Posterior vena cava (tissue), 2 donors: ENCODE measurements at regions not wholly inside any gene's neighbourhood (a gene's known extent, or its start where the extent isn't known, plus 50 kb on each side); places are given as distances from the start of the nearest gene placed in this dataset.
"Not testable (repeated sequence)": the region's sequence is repeated elsewhere in the genome, so short reads cannot be mapped to it uniquely, and the experiment has no call there.

Source experiments
- DNase-seq: peaks from one replicate; pipeline ENCODE4 v3.0.0-alpha.2; 2020; ENCODE audit warnings: low spot score
- intact Hi-C, 2 donors: fragments of 100-400 bp; cut with DNase I; formaldehyde crosslinking; loops; one replicate each; pipeline versions ENCODE4 v1.14.1 to v1.14.2; 2022 to 2023
- donor health status: DM: yes; HTN: yes; CAD: no.
- donor health status: DM: yes; HTN: yes; CAD: no.

DNA sequence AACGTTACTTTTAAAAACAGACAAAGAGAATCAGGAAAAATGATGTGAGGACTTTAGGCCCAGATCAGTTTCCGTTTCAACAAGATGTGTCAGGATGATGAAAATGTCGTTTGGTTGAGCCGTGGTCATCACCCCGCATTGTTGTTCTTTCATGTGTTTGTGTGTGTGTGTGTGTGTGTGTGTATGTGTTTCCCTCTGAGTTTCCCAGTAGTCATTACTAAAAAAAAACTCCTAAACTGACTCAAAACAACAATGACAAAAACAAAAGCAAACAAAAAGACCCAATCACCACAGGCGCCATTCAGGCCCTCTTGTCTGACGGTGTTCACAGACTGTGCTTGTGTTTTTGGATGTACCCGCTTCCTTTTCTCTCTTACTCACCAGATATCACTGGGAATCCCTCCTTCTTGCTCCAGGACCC lies 210.6 kb upstream of the PLGLB2 start:
- intact Hi-C loops, DNase-seq: not testable (repeated sequence)

GRCh38 chr2:87538268-87538667 lies 209.6 kb upstream of the PLGLB2 start:
- intact Hi-C loops, DNase-seq: not testable (repeated sequence)

DNA sequence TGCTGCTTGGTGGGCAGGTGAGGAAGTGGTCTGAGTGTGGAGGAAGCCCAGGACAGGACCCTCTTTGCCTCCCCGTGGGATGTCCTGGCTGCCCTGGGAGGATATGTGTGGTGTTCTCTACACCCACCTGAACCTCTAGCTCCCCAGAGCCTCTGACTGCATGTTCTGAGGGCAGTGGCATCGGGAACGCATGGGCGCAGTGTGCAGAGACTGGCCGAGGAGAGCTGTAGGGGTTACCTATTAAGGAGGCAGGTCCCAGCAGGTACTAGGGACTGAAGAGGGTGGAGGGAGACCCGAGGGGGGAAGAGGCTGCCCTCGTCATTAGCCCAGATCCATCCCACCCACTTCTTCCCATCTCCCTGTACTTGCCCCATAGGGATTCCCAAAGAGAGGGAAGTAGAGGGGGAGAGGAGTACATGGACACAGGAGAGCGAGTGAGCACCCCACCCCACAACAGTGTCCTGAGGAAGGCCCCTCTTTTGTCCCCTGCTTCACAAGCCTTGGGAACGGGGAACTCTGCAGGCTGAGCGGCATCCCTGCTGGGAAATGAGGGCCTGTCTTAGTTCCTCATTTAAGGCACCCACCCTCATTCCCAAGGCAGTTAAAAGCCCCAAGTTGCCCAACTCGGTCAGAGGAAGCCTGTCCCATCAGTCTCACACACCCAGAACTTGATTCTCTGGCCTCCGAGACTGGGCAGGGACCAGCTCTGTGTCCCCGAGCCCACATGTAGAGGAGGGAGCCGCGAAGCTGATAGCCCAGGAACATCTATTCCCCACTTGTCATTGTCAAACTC lies 208.5 kb upstream of the PLGLB2 start:
- intact Hi-C loops: not testable (repeated sequence)

GRCh38 chr2:87540242-87540641 lies 207.6 kb upstream of the PLGLB2 start:
- intact Hi-C loops, DNase-seq: not testable (repeated sequence)

More for the DNA sequence above, 208.5 kb upstream of the PLGLB2 start:
- DNase-seq: not testable (repeated sequence)

DNA sequence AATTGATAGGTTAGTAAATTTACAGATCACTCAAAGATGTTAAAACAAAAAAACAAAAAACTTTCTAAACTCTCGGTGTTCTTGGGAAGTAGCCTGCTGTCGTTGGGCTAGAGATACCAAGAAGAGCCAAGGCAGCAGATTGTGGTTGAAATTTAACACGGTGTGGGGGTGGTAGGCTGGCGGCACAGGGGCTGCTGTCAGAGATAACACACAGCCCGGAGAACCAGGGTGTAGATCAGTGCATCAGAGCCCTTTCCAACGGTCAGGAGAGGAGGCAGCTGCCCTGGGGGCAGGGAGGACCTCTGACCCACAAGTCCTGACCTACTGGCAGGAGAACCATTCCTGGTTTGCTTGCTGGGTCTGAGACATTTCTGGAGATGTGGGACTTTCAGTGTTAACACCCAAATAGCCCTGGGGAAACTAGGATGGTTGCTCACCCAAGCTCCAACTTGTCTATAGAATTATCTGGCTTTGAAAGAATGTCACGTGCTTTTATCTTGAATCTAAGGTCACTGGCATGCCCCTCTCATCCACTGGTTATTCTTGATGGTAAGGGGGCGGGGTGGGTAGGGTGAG lies 205.2 kb upstream of the PLGLB2 start:
- intact Hi-C loops: not testable (repeated sequence)
- DNase-seq: peak; percentile 64

- DNase-seq, intact Hi-C loops: not testable (repeated sequence)
Observed at GRCh38 chr2:87543797-87544196, 204.1 kb upstream of the PLGLB2 start.

GRCh38 chr2:87547106-87547505 lies 200.8 kb upstream of the PLGLB2 start:
- DNase-seq, intact Hi-C loops: not testable (repeated sequence)

GRCh38 chr2:87547966-87548365 lies 199.9 kb upstream of the PLGLB2 start:
- DNase-seq, intact Hi-C loops: not testable (repeated sequence)

DNA sequence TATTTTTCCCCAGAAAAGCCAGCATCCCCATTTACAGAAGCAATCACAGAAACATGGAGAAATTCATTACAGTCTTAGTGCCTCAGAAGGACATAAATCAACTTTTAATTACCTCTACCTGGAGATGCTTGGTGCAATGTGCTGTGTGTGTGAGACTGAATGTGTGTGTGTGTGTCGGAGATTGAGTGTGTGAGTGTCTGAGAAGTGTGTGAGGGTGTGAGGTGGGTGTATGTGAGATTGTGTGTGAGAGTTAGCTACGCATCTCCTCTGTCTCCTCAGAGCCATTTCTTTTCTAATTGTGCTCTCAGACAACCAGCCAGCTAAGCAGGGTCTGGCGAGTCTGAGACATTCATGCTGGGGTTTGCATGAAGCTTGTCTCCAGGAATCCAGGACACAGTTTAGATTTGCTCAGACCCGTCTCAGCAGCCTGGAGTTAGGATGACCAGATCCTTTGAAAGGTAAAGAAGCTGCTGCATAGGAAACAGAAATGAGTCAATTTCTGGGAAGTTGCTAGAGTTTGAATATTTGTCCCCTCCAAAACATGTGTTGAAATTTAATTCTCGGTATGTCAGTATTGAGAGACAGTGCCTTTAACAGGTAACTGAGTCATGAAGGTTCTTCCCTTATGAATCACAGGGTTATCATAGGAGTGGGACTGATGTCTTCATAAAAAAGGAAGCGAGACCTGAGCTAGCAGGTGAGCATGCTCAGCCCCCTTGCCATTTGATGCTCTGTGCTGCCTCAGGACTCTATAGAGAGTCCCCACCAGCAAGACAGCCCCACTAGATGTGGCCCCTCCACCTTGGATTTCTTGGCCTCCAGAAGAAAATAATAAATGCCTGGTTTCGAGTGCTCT lies 199.0 kb upstream of the PLGLB2 start:
- intact Hi-C loops, DNase-seq: not testable (repeated sequence)

DNA sequence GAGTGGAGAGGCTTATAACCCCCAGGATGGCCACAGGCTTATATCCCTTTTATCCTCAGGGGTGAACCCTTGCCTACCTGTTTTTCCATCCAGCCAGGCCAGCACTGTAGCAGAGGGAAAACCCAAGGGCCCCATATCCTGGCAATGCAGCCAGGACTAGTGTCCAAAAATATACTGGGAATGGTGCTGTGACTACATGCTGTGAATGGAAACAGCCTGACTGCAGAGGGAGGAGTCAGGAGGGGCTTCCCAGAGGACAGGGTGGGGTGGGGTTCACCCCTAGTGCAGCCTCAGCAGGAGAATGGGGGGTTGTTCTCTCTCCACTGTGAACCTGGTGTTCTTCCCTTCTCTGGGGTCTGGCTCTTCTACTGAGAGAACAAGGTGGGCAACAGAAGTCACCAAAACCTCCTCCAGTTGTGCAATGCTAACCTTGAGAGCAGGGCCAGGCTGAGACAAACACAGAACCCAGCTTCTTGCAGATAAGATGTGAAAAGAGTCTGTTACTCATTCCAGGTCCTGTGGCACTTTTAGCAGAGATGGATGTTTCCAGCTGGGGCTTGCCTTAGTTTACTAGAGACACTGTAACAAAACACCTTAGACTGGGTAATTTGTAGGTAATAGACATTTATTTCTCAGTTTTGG lies 198.2 kb upstream of the PLGLB2 start:
- DNase-seq, intact Hi-C loops: not testable (repeated sequence)

- intact Hi-C loops, DNase-seq: not testable (repeated sequence)
Observed at GRCh38 chr2:87554678-87555077, 193.2 kb upstream of the PLGLB2 start.

GRCh38 chr2:87555082-87555481 lies 192.8 kb upstream of the PLGLB2 start:
- DNase-seq, intact Hi-C loops: not testable (repeated sequence)

DNA sequence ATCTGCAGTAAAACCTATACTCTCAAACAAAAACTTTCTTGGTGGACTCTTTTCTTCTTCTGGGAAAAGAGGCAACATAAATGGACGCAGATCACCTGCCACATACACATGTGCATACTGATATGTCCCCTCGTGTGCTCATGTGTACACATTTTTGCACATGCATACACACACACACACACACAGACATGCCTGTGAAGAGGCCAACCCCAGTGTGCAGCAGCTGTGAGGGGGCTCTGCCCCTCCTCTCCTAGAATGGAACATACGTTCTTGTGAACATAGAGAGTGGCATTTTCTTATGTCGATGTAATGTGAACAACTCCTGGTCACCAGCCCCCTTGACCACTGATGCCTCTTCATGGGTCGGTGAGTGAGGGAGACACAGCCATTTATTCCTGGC lies 188.9 kb upstream of the PLGLB2 start:
- intact Hi-C loops, DNase-seq: not testable (repeated sequence)

GRCh38 chr2:87559735-87560134 lies 188.2 kb upstream of the PLGLB2 start:
- intact Hi-C loops, DNase-seq: not testable (repeated sequence)

DNA sequence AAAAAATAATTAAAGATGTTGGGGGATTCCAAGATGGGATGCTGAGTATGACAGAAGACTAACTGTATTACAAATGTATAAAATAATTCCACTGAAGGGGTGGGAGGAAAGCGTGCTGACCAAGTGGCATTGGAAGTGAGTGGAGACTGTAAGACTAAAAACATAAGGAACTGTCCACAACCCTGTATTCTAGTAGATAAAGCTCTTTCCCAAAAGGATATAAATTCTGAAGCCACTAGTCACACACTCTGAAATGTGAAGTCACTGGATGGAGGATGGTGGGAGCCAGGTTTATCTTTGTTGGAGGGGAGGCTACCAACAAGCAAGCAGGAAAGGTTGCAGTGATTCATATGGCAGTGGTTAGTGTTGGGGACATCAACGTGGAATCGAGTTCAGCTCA lies 182.8 kb upstream of the PLGLB2 start:
- DNase-seq, intact Hi-C loops: not testable (repeated sequence)

DNA sequence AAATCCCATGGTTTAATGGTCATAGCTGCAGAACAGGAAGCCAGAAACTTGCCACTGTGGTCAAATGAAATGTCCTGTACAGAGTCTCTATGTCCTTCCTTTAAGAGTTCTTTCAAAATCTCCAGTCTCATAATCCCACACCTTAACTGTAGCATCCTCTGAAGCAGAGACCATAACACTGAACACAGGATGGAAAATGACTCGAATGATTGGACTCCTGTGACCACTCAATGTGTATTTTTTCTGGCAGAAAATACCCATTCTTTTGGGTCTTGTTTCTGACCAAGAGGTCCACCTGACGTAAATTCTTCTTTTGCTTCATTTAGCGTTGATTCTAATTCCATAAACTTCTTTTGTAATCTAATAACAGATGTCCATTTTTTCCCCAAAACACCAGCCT lies 181.4 kb upstream of the PLGLB2 start:
- intact Hi-C loops, DNase-seq: not testable (repeated sequence)

DNA sequence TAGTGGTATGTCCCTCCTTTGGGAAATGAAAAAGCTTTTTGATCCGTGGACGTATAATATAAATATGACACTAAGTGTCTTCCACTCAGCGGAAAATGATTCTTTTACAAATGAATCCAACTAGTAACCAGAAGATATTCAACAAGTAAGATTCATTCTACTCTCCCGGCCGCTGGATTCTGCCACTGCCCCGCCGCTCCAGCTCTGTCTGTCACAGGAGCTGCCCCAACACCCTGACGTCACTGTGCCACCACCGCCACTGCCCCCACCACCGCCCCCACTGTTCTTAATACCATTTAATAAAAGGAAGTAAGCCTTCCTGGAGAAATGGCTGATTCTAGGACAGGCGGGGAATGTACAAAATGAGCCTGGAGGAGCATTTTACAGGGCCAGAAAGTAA lies 180.8 kb upstream of the PLGLB2 start:
- DNase-seq, intact Hi-C loops: not testable (repeated sequence)

- DNase-seq, intact Hi-C loops: not testable (repeated sequence)
Observed at GRCh38 chr2:87567912-87568311, 180.0 kb upstream of the PLGLB2 start.

DNA sequence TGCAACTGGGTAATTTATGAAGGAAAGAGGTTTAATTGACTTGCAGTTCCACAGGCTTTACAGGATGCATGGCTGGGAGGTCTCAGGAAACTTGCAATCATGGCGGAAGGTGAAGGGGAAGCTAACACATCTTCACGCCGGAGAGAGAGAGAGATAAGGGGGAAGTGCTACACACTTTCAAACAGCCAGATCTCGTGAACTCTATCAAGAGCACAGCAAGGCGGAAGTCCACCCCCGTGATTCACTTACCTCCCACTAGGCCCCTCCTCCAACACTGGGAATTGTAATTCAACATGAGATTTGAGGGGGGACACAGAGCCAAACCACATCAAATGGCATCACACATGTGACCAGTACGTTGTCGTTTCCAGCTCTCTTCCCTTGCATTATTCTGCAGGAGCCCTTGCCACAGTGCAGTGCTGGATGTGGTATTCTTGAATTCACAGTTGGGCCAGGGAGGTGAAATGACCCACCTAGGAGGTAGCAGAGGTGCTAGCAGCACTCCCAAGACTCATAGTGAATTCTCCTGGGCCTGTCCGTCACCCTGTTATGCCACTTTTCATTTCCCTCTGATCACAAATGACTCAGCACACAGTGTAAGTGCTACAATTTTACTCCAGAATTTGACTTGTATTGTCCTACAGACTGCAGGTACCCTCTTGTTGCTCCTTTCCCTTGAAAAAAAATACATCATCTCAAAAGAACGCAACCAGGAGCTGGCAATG lies 179.2 kb upstream of the PLGLB2 start:
- intact Hi-C loops, DNase-seq: not testable (repeated sequence)
